WERI-Rb-1 (cell line): ENCODE measurements at regions not wholly inside any gene's neighbourhood (a gene's known extent, or its start where the extent isn't known, plus 50 kb on each side); places are given as distances from the start of the nearest gene placed in this dataset.

Experiments
- DNase-seq: peaks from one replicate; pipeline ENCODE4 v3.0.0-alpha.2; 2020
- H3K27ac ChIP-seq: fragments of 250-450 bp; sonication (Bioruptor Pico); 2 replicates; pipeline ENCODE4 v1.5.1; 2020; ENCODE audit warnings: mild to moderate bottlenecking, moderate library complexity
- H3K27me3 ChIP-seq: fragments of 250-450 bp; sonication (Bioruptor Pico); 2 replicates; pipeline ENCODE4 v1.5.1; 2021; ENCODE audit warnings: mild to moderate bottlenecking, low read depth, moderate library complexity; ENCODE audit not compliant: insufficient read depth, severe bottlenecking
- H3K36me3 ChIP-seq: fragments of 250-450 bp; sonication (Bioruptor Pico); 2 replicates; pipeline ENCODE4 v1.5.1; 2020; ENCODE audit warnings: mild to moderate bottlenecking, moderate library complexity
- H3K4me3 ChIP-seq: 2 replicates; pipeline ENCODE4 v1.5.1; 2011; ENCODE audit warnings: low read depth, mild to moderate bottlenecking, control low read depth, low read length
- H3K9me3 ChIP-seq: fragments of 250-450 bp; sonication (Bioruptor Pico); 2 replicates; pipeline ENCODE4 v1.5.1; 2021; ENCODE audit warnings: mild to moderate bottlenecking, moderate library complexity; ENCODE audit not compliant: severe bottlenecking
- CTCF ChIP-seq: IDR thresholded peaks from 2 replicates; pipeline ENCODE4 v1.5.1; 2011; ENCODE audit warnings: low read depth, mild to moderate bottlenecking, control low read depth, inconsistent platforms, low read length

- H3K27me3 ChIP-seq = no peaks in the 10 kb centered on the region
- H3K4me3 ChIP-seq = no peak overlapping the region
- no peaks in the 10 kb centered on the region for H3K9me3 ChIP-seq
- DNase-seq = no peak
- no peak for TF ChIP-seq CTCF
- no peaks in the 10 kb centered on the region for H3K36me3 ChIP-seq
- H3K27ac ChIP-seq = no peak overlapping the region
Measured at GRCh38 chr6:167446046-167446445, 121.2 kb downstream of the TTLL2 start.

GRCh38 chr6:167446971-167447370 lies 122.1 kb downstream of the TTLL2 start:
- no peaks in the 10 kb centered on the region for H3K36me3 ChIP-seq
- H3K27me3 ChIP-seq = no peaks in the 10 kb centered on the region
- H3K4me3 ChIP-seq = no peak overlapping the region
- no peak for DNase-seq
- no peak overlapping the region for H3K27ac ChIP-seq
- no peak for TF ChIP-seq CTCF
- H3K9me3 ChIP-seq = no peaks in the 10 kb centered on the region

DNA sequence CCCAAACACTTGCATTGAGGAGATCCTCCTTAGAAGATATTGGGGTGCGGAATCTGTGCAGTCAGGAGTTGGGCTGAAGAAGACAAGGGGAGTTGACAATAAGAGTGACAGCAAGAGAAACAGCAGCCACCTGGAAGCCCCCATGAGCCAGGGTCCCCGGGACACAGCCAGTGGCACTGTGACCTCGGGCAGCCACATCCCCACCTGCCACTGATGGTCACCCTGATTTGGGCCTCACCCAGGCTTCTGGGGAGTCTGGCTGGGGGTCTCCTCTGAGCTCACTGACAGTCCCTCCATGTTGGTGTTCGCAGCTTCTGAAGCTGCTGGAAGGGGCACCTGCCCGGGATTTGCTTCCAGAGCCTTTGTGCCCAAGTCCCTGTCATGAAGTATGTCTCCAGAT lies 123.5 kb downstream of the TTLL2 start:
- Histone ChIP-seq H3K9me3 (no peaks in the 10 kb centered on the region), H3K27ac (no peak overlapping the region)

GRCh38 chr6:167449094-167449861 lies 124.4 kb downstream of the TTLL2 start:
- Histone ChIP-seq H3K9me3 (no peaks in the 10 kb centered on the region), H3K27me3 (no peaks in the 10 kb centered on the region), H3K4me3 (no peak overlapping the region), H3K36me3 (no peaks in the 10 kb centered on the region), H3K27ac (no peak overlapping the region)
- no peak for DNase-seq
- no peak for TF ChIP-seq CTCF

More for the DNA sequence above, 123.5 kb downstream of the TTLL2 start:
- Histone ChIP-seq H3K4me3 (no peak overlapping the region), H3K36me3 (no peaks in the 10 kb centered on the region), H3K27me3 (no peaks in the 10 kb centered on the region)
- TF ChIP-seq CTCF = no peak
- no peak for DNase-seq

DNA sequence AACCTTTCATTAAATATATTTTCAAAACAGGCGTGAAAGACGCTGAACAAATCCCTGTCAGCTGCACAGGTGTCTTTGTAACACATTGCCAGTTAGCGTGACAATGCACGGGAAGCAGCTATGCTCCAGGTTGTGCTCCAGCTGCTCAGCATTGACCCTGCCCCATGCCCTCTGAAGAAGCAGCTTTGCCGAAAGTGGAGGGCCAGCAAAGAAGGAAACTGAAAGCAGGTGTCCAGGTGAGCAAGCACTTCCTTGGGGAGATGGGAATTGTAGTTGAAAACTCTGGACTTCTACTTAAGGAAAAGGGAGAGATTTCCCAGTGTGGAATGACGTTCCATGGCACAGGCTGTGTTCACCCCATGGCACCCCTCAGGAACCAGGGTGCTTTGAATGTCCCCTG lies 125.7 kb downstream of the TTLL2 start:
- H3K36me3 ChIP-seq = no peaks in the 10 kb centered on the region
- H3K4me3 ChIP-seq = no peak overlapping the region
- no peaks in the 10 kb centered on the region for H3K9me3 ChIP-seq
- TF ChIP-seq CTCF = no peak
- no peak overlapping the region for H3K27ac ChIP-seq
- no peaks in the 10 kb centered on the region for H3K27me3 ChIP-seq
- no peak for DNase-seq
